NCI-H2081 treated with DMSO at 0.1 percent for 48 hours (cell line): ENCODE measurements at regions not wholly inside any gene's neighbourhood (a gene's known extent, or its start where the extent isn't known, plus 50 kb on each side); places are given as distances from the start of the nearest gene placed in this dataset.

Experiments
- DNase-seq: peaks from one replicate; lab custom pipeline; 2025; lab: John Stamatoyannopoulos, UW

DNA sequence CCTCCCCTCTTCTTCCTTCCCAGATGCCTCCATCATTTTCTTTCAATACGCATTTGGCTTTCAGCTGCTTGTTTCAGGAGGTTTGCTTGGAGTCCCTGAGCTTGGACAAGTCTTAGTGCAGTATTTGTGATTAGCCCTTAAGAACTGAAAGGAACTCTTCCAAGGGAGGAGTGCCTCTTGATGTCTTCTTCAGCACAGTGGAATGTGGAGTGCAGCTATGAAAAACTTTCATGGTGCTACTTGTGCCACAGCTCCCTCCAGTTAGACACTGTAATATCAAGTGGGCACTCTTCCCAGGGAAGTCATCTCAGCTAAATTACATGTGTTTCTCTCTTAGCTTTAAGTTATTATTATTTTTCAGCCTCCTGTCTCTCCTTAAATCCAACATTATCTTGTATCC is 173.1 kb downstream of the NECTIN3 start:
- no peak for DNase-seq

DNA sequence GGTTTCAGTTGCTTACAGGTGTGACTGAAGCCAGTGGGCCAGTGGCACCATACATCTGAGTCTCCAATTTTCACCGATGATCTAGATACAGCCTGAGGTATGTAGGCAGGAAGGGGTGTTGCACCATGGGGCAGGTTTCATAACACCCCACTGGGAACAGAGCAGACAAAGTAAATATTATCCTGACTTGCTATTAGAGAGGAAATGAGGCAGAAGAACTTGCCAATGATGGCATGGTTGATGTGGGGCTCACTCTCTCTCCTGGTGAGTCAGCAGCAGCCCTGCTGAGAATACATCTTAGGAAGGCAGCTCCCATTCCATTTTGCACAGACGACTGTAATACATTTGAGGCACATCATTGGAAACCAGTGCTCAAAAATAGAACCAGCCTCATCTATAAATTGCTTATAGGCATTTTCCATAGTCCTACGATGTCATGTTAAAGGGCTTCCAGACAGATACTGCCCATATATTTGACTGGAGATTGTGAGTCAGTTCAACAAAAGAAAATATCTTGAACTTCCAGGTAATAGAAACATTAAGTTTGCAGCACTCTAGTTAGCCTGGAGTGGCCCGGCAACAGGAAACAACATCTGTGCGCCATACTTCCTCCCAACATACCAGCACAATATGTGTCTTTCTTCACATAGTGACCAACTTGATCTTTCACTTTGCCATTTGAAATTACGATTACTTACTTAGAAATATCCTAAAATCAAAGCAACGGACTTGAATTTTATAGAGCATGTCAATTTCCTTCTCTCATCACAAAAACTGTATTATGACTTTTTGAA is 175.5 kb downstream of the NECTIN3 start:
- no peak for DNase-seq

DNA sequence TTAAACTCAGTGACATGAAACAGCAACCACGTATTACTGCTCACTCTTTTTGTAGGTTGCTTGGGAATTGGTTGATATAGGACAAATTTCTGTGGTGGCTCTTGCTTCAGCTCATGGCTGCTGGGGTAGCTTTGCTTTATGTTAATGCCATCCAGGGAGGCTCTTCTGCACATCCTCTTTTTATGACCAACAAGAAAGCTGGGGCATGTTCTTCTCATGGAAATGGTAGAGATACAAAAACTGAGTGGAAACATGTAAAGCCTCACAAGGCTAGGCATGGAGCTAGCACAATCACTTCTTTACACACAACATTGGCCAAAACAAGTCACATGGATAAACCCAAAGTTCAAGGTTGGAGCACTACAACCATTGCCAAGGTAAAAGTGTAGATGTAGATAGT is 176.8 kb downstream of the NECTIN3 start:
- DNase-seq = no peak

DNA sequence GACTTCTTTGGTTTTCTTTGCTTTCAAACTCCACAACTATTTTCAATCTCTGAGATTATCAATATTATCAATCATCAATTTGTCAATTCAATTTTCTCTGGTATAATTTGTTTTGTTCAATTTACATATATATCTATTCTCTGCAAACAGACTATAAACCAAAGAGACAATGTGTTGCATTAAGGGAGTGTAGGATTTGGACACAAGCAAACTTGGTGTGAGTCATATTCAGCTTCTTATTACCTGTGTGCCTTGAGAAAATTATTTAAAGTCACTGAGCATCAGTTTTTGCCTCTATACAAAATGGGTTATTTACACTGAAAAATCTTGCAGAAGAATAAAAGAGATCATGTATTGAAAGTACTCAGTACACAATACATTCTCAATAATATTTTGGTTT is 177.8 kb downstream of the NECTIN3 start:
- no peak for DNase-seq

DNA sequence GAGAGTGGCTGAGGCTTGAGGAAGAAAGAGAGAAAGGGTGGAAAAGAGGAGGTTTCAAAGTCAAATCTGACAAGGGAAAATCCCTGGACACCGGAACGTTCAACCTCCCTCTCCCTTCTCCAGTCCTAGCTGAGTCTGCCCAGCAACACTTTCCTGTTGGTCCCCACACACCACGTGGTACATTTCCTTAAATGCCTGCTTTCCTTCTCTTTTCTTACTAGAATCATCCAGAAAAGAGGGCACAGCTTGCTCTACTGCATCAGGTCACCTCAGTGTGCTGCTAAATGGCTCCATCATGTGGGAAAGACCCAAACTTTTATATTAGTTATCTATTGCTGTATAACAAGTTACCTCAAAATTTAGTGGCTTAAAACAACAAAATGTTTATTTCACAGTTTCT is 181.2 kb downstream of the NECTIN3 start:
- DNase-seq = no peak

DNA sequence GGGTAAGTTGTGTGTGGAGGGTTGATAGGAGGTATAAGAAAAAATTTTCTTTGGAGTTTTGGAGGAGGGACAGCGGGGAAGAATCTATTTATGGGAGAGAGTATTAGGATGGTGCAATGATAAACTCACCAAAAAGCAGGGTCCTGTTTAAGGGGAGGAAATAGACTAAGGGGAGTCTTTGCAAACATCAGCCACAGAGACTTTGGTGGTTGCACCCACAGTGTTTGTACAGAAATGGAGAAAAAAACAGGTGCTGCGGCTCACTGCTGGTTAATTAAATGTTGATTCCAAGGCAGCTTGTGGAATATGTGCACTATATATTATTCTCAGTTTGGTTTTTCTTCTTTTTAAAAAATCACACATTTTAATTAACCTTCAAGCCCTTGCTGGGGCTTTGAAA is 182.1 kb downstream of the NECTIN3 start:
- no peak for DNase-seq

DNA sequence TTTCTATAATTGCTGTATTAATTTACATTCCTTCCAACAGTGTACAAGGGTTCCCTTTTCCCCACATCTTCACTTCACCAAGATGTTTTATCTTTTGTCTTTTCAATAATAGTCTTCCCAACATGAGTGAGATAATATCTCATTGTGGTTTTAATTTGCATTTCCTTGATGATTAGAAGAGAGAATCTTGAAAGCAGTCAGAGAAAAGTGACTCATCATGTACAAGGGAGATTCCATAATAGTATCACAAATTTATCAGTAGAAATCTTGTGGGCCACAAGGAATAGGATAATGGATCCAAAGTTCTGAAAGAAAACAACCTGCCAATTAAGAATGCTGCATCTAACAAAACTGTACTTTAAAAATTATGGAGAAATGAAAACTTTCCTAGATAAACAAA is 189.3 kb downstream of the NECTIN3 start:
- DNase-seq = no peak

DNA sequence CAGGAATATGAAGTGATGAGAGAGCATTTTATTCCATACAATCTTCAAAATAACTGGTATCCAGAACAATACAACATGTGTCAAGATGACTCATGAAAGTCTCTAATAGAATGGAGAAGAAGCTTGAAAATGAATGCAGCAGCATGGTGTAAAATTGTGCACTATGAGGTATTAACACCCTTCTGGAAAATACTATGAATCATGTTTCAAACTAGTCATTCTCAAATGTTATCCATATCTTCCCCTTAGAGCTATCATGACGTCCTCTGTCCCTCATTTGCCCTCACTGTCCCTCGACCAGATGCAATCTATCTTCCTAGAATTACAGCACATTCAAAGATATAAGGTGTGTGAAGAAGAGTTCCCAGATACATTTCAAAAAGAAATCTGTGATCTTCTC is 198.2 kb downstream of the NECTIN3 start:
- no peak for DNase-seq

DNA sequence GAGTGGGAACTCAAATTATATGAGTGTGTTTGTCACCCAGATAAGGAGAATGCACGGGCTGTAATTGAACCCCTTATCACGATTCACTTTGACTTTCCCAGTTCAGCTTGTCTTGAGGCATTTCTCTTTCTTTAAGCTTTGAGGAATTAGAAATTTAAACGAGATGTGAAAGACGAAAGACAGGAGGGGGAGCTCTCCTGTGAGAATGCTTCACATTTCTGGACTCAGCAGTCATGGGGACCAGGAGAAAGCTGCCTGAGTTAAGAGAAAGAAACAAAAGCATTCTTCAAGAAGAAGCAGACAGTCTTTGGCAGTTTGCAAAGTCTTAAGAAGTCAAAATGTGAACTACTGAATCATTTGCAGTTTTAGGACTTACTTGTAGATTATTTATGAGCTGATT is 205.6 kb downstream of the NECTIN3 start:
- DNase-seq = no peak

DNA sequence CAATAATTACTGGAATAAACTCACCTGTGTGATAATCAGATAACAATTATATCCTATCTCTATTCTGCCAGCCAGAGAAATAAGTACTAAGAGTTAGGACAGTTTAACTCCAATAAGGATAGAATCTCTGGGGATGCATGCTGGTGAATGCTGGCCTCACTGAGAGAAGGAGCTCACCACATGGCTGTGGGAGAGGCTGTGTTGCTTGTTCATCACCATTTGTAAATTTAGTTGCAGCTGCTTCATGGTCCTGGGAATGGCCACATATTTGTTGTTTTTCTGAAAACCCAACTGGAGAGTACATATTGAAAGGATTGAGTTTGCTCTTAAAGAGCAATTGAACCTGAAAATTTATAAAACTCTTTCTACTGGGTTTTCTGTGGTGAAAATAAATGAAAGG is 207.3 kb downstream of the NECTIN3 start:
- no peak for DNase-seq

DNA sequence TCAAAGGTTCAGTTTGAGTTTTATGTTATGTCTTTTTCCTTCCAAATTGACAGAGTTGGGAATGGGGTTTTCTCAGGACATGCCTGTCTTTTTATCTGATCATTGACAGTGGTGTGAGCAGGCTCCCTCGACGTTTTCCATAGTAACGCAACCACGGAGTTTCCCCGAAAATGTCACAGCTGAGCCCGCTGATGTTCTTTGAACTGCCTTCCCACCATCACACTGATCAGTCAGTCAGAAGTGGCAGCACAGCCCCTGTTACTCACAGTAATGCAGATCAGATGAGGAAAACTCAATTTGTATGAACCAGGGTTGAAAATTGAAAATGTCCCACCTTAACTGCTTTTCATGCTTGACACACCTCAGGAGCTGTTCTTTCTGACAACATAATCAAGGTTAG is 210.4 kb downstream of the NECTIN3 start:
- DNase-seq = no peak

DNA sequence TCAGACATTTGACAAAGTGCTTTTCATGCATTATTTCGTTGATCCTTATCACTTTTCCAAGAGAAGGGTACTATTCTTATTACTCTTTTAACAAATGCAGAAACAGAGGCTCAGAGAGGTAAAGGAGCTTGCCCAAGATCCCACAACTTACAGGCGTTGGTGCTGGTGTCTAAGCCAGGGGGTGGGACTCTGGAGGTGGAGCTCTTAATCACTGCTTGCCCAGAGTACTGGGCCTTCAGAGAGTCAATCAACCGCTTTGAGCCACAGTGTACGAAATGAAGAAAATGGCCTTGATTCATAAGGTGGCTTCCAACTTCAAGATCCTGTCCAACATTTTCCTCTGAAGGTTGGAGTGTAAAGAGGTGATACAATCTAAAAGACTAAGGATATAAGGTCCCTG is 211.5 kb downstream of the NECTIN3 start:
- no peak for DNase-seq

DNA sequence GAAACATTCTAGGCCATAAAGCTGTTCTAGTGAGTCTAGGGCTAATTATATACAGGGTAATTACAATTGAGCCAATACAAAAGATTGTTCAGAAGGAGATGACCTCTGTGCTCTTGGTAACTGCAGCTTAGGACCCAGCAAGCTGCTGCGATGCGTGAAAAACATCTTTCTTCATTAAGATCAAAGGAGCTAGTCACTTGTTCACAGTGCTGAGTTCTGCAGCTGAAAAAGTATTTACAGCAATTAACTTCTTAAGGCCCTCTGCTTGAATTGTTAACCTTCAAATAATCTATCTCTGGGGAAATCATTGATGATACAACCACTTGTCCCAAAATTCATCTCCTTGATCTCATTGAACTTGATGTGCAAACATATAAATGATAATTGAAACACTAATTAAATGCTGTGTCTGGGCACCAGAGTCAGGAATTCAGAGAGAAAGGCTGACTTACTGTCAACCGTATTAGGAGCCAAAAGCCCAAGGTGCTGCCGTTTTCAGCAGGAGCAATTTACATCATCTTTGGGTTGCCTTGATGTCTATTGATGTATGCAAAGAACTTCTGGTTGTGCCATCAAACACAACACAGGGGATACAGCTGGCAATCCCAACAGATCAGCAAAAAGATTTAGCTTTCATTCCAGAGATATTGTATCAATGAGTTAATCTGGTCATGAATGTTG is 213.0 kb downstream of the NECTIN3 start:
- no peak for DNase-seq

DNA sequence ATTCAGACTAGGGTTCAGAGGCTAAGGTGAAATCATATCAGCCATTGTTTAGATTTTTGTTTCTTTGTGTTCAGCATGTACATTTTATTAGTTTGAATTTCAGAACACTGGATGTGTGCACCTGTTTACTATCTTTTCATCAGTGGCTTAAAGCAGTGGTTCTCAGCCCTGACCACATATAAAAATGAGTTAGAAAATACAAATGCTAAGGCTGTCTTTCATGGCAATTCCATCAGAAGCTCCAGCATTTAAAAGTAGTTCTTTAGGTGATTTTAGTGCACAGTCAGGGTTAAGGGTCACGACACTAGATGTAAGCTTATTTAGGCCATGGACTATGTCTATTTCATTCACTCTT is 213.5 kb downstream of the NECTIN3 start:
- no peak for DNase-seq

DNA sequence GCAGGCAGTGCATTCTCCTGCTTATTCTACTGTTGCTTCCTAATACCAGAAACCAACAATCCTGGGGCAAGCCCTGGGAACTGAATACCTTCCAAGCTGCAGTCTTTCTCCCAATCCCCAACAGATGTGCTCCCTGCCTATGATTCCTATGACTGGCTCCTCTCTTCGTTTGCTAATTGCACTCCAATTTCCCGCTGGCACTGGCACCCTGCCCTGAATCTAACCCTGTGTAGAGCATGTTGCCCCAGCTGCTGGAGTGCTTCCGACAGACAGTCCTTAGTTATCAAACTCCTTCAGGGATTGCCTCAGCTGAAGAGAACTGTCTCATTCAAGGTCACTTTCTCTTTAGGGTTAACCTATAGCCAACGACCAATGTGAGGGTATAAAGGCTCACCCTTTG is 214.1 kb downstream of the NECTIN3 start:
- DNase-seq = peak; percentile 72

DNA sequence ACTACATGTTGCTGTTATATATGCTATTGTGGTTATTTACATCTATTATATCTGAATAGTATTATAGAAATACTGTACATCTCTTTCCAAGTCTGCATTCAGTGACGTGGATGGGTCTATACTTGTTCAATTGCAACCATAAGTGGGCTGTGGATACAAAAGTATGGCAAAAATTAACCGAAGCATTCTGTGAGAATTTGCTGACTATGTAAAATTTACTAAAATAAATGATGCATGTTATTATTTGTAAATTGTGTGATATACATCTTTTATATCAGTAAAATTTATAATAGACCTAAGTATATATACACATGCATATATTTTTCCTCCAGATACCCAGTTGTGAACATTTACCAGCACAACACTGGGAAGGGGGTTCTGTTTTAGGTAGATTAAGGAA is 215.1 kb downstream of the NECTIN3 start:
- no peak for DNase-seq

DNA sequence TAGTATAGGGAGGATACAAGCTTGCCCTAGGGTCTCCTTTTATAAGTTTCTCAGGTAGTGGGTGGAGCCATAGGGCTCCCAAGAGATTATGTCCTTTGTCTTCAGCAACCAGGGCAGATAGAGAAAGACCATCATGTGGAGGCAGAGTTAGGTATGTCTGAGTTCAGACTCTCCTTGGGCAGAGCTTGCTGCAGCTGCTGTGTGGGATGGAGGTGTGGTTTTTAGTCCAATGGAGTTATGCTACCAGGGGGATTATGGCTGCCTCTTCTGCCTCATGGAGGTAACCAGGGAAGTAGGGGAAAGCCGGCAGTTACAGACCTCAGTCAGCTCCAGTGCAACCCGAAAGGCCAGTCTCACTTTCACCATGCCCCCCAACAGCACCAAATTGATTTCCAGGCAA is 220.5 kb downstream of the NECTIN3 start:
- no peak for DNase-seq

DNA sequence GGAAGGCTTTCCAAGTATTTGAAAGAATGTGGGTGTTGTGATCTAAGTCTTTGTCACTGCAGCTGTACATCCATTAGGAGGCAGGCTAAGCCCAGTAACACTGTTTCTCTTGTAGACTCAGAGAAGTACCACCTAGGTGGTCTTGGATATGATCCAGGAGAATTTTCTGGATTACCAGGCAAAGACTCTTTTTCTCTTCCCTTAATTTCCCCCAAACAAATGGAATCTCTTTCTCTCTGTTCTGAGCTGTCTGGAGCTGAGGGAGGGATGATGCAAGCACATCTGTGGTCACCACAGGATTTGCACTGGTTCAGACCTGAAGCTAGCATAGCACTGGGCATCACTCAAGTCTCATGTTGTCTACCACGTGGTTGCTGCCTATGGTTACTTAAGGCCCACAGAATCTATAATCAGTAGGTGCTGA is 227.6 kb downstream of the NECTIN3 start:
- no peak for DNase-seq

DNA sequence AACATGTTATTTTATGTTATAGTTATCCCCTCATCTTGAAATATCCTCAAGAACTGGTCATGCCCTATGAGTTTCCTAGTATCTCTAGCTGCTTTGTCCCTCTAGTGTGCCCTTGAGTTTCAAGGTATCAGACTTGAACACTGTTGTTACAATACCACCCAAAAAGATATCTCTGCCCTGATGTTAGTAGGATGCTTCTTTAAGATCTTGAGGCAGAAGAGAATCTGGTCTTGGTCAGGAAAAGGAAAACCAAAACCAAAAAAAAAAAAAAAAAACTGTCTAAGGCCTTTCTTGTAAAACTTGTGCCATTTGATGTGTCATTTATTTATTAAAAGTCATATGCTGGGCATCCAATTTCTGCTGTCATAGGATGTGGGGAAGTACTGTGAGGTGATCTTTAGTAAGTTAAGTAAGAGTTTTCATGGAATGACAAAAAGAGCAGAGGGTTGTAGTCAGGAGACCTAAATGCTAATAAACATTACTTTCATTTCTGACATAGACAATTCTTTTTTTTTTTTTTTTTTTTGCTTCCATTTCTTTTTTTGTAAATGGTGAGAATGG is 229.7 kb downstream of the NECTIN3 start:
- DNase-seq = no peak

DNA sequence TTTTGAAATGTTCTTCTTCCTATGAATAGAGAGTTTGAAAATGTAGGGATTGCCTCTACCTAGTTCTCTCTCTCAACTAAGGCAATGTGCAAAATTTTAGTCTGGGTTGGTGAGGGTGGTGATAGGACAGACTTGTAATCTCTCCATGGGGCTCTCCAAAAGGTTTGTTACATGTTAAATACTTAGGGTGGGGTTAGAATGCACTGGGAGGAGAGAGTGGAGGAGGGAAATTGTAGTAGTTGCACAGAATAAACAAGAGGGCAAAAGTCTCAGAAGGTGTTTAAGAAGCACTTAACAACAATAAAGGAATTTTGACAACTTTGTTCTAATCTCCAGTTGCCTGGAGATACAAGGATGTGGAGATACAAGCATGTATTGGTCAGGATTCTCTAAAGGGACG is 230.4 kb downstream of the NECTIN3 start:
- DNase-seq = no peak

DNA sequence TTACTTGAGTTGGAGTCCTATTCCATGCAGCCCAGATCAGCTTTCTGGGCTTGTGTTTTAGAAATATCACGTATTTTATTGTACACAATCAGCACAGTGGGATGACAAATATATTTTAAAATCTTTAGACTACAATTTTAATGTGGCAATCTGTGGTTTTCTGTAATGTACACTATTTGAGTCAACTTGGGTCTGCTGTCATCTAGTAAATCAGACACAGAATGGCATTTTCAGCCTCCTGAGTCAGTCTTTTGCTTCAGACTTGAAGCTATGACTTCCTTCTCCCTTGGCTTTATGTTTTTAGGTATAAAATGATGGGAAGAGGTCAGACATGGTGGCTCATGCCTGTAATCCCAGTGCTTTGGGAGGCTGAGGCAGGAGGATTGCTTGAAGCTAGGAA is 232.1 kb downstream of the NECTIN3 start:
- DNase-seq = no peak

DNA sequence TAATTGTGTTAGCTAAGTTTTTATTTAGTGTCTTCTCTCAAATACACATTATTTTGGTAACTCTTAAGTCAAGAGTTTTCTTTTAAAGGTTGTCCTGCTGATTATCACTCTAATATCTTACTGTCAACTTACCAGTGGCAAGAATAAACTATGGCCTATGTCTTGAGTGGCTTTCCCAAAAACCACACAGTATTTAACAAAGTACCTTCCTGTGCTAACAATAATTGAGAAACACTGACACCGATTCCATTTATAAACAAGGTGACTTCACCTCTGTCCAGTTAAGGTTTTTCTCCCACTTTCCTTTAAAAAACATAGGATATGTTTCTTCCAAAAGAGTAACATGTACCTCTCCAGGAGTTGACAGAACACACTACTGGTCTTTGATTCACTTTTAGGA is 234.3 kb upstream of the CD96 start:
- no peak for DNase-seq

DNA sequence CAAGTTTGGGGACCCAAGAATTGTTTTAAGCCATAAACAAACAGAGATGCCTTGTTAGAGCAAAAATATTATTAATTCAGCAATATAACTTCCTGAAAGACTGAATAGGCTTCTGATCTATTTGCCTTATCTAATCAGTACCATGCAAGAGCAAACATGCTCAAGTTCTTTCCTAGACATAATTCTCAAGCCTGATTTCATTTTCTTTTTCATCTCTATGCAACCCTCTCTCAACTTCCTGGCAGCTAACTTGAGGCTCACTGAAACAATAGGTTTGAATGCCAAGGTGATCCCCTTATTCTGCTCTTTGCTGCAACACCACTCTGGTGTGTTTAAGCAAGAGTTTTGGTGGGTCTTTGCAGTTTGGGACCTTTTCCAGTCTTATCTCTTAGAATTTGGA is 230.9 kb upstream of the CD96 start:
- no peak for DNase-seq
